GM21515 (cell line): ENCODE measurements at regions not wholly inside any gene's neighbourhood (a gene's known extent, or its start where the extent isn't known, plus 50 kb on each side); places are given as distances from the start of the nearest gene placed in this dataset.

Experiments
- ATAC-seq: cut with Tn5 transposase; IDR thresholded peaks from one replicate; pipeline ENCODE4 v1.9.1; 2021; ENCODE audit not compliant: unreplicated experiment

DNA sequence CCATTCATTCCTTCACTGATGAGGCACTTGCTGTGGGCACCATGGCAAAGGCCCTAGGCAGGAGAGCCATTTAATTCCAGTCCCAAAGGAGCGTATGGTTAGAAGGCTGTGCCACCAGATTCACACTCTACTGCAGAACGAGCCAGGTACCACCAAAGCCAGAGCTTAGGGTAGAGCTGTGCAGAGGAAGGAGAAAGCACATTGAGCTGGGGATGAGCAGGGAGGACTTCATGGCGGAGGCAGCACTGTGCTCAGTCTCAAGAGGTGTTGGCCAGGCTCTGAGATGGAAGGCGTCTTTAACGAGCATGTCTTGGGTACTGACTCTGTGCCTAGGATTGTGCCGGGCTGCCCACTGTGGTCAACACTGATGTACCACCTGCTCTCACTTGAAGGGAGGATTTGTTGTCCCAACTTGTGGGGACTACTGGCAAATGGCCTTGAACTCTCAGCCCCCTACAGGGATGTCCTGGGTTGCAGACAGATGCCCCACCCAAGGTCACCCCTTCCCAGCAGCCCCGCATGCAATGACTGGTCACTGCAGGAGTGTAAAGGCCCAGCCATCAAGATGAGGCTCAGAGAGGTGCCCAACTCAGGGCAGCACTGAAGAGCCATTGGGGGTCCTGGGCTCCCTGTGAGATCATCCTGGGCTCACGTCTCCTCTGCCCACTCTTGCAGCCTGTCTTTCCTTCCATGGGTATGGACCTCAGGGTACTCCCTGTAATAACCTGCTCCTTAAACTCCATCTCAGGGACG lies 251.4 kb downstream of the GLI2 start:
- ATAC-seq = no peak

DNA sequence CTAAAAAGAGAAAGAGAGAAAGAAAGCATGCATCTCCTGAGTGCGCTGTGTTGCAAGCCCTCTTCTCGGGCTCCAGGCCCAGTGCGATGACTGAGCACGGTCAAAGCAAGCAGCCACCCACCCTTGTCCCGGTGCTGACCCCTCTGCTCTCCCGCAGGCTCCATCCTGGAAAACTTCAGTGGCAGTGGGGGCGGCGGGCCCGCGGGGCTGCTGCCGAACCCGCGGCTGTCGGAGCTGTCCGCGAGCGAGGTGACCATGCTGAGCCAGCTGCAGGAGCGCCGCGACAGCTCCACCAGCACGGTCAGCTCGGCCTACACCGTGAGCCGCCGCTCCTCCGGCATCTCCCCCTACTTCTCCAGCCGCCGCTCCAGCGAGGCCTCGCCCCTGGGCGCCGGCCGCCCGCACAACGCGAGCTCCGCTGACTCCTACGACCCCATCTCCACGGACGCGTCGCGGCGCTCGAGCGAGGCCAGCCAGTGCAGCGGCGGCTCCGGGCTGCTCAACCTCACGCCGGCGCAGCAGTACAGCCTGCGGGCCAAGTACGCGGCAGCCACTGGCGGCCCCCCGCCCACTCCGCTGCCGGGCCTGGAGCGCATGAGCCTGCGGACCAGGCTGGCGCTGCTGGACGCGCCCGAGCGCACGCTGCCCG lies 252.5 kb downstream of the GLI2 start:
- no peak for ATAC-seq

DNA sequence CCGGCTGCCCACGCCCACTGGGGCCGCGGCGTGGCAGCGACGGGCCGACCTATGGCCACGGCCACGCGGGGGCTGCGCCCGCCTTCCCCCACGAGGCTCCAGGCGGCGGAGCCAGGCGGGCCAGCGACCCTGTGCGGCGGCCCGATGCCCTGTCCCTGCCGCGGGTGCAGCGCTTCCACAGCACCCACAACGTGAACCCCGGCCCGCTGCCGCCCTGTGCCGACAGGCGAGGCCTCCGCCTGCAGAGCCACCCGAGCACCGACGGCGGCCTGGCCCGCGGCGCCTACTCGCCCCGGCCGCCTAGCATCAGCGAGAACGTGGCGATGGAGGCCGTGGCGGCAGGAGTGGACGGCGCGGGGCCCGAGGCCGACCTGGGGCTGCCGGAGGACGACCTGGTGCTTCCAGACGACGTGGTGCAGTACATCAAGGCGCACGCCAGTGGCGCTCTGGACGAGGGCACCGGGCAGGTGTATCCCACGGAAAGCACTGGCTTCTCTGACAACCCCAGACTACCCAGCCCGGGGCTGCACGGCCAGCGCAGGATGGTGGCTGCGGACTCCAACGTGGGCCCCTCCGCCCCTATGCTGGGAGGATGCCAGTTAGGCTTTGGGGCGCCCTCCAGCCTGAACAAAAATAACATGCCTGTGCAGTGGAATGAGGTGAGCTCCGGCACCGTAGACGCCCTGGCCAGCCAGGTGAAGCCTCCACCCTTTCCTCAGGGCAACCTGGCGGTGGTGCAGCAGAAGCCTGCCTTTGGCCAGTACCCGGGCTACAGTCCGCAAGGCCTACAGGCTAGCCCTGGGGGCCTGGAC lies 253.2 kb downstream of the GLI2 start:
- no peak for ATAC-seq

DNA sequence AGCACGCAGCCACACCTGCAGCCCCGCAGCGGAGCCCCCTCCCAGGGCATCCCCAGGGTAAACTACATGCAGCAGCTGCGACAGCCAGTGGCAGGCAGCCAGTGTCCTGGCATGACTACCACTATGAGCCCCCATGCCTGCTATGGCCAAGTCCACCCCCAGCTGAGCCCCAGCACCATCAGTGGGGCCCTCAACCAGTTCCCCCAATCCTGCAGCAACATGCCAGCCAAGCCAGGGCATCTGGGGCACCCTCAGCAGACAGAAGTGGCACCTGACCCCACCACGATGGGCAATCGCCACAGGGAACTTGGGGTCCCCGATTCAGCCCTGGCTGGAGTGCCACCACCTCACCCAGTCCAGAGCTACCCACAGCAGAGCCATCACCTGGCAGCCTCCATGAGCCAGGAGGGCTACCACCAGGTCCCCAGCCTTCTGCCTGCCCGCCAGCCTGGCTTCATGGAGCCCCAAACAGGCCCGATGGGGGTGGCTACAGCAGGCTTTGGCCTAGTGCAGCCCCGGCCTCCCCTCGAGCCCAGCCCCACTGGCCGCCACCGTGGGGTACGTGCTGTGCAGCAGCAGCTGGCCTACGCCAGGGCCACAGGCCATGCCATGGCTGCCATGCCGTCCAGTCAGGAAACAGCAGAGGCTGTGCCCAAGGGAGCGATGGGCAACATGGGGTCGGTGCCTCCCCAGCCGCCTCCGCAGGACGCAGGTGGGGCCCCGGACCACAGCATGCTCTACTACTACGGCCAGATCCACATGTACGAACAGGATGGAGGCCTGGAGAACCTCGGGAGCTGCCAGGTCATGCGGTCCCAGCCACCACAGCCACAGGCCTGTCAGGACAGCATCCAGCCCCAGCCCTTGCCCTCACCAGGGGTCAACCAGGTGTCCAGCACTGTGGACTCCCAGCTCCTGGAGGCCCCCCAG lies 254.1 kb downstream of the GLI2 start:
- no peak for ATAC-seq

DNA sequence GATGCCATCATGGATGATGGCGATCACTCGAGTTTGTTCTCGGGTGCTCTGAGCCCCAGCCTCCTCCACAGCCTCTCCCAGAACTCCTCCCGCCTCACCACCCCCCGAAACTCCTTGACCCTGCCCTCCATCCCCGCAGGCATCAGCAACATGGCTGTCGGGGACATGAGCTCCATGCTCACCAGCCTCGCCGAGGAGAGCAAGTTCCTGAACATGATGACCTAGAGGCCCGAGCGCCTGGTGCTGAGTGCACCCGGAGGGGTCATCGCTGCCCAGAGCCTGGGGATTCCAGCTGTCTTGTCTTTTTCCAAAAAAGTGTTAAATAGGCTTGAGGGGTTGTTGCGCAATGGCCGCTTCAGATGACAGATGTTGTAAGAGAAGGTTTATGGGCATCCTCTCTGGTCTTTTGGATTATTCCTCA lies 254.8 kb downstream of the GLI2 start:
- ATAC-seq = no peak

DNA sequence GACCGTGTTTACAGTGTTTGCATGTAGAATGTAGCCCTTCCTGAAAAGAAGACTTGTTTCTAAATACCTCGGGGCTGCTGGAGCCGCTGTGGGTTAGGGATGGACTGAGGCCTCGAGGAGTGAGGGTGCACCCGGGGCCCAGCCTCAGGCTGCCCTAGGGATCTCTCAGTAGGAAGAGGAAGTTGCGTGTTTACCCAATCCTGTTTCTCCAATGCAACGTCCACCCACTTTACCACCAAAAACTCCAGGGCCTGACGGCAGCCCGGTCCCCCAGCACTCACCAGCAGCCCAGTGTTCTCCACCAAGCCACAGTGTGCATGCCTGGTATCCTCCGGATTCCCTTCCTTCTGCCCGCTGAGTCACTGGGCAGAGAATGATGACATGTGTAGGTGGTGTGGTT lies 255.8 kb downstream of the GLI2 start:
- ATAC-seq = no peak

DNA sequence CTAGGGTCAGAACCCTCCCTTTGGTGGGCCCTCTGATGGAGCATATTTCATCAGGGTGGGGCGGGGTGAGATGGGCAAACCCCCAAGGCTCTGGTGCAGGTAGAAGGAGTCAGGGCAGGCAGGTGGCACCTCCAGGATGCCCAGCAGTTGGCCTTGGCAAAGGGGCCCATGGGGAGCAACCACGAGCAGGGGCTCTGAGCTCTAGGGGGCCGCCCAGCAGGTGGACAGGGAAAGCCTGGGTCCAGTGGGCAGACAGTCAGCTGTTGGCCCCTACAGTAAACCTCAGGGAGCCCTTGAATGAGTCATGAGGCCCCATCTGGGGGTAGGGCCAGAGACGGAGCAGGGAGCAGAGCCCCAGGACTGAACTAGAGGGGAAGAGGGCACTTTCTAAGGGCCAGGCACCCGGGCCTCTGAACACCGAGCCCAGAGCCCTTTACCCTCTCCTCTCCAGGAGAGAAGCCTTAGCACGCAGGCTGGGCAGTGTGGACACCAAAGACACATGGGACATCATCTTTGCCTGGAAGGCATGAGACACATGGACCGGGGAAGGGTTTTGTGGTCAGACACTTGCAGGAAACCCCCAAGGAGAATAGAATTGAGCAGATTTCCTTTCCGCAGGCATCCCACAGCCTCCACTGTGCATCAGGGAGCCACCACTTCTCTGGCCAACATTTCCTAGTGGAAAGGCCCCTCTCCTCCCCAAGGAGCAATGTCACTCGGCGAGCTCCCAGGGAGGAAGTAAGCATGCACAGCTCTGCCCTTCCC lies 257.3 kb downstream of the GLI2 start:
- no peak for ATAC-seq

DNA sequence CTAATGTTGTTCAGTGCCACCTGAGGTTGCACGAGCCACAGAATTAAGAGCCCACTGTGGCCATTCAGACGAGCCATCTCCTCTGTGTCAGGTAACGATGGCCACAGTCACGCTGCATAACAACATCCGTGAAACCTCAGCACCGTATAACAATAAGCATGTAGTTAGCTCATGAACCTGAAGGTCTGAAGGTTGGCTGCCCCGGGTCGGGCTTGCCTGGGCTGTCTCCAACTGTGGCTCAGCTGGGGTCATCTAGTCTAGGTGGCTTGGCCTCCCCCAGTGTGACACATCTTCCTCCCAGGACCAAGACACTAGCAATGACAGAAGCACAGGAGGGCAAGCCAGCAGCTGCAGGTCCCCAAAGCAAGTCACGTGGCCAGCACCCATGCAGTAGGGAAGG lies 258.0 kb downstream of the GLI2 start:
- no peak for ATAC-seq

DNA sequence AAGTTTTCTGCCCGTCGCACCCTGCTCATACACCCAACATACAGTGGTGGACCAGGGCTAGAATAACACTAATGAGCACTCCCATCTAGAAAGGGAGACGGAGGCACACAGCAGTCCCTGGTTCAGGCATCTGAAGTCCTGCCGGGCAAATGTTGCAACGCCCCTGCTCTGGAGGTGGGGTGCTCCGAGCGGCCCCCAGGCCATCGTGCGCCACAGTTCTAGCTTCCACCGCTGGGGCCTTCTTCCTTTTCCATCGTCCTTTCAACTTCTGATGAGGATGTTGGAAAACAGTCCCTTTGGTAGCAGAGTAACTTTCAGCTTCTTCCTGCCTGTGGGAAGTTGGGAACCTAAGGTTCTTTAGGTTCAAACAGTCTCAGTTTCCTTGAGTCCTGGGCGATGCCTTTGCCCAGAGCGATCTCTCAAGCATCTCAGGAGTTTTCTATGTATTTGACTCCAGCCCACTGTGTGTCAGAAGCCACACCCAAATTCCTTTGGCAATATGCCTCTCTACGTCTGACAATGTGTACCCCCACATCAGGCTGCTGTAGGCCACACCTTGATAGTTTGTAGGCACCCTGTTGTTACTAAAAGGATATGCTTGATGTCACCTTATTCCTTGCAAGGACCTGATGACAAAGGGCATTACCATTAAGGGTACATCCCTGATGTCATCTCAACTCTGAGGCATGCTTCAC lies 258.8 kb downstream of the GLI2 start:
- ATAC-seq = no peak

DNA sequence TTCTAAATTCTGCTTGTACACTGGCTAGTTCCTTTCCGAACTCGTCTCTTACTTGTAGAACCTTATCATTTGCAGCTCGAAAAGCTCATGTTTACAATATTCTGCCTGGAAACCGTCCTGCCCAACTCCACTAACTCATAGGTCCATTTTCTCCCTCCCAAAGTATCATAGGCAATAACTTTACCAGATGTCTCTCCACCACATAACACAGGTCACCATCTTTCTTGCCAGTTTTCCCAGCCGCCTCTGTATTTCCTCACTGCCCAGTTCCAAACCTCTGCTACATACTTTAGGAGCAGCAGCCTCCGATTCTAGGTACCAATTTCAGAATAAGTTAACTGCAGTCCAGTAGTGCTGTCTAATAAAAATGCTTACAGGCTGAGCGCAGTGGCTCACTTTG lies 259.5 kb downstream of the GLI2 start:
- no peak for ATAC-seq

DNA sequence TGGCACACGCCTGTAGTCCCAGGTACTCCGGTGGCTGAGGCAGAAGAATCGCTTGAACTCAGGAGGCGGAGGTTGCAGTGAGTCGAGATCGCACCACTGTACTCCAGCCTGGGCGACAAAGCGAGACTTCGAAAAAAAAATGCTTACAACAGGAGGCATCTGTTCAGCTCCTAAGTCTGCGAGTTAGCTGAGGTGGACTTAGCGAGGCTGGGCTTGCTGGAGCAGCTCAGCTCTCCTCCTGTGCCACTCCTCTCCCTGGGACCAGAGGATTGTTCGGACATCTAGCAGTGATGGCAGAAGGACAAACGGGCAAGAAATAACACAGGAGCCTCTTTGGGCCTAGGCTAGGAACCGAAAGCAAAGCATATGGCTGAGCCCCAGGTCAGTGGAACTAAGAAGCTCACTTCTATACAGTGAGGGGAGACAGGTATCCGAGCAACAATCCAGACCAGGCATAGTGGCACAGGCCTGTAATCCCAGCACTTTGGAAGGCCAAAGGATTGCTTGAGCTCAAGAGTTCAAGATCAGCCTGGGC lies 260.1 kb downstream of the GLI2 start:
- ATAC-seq = no peak

DNA sequence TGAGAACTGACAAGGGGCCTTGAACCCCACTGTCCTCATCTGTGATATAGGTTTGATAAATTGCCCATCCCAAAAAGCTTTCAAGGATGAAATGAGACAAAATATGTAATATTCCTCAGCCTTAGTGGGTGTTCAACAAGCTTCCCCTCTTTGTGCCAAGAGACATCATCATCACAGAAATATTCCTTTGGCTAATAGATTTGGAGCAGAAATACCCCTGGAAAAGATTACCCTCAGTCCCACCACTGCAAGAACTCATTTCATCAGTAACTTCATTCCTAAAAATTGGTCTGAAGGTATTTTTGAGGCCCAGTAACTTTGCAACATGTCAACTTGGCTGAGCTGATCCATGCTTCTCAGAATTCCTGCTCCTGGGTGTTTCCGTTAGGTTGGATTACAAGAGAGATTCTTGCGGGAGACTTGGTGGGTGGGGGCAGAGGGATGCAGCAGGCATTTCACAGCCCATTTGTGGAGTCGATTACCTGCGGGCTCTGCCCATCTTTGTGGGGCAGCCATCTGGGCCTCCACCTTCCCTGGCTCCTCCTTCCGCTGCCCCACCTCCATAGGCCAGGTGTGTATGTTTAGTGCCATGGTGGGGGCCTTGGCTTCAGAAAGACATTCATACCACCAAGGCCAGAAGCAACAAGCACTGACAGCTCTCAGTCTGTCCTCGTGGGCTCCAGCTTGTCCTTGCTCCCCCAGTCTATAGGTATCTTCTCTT lies 263.9 kb downstream of the GLI2 start:
- no peak for ATAC-seq

DNA sequence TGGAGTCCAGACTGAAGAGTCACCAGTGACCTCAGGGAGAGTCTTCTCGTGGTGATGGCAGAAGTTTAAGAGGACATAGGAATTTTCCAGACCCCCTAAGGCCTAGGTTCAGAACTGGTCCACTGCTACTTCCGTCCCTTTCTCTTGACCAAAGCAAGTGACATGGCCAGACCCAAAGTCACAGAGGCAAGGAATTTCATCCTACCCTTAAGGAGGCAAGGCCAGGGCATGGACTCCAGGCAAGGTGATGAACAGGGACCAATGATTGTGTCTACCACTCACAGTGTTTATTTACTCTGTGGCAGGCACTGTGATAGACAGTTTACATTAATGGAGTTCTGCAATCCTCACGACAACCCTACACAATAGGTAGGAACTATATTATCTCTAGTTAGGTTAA lies 265.1 kb downstream of the GLI2 start:
- no peak for ATAC-seq

DNA sequence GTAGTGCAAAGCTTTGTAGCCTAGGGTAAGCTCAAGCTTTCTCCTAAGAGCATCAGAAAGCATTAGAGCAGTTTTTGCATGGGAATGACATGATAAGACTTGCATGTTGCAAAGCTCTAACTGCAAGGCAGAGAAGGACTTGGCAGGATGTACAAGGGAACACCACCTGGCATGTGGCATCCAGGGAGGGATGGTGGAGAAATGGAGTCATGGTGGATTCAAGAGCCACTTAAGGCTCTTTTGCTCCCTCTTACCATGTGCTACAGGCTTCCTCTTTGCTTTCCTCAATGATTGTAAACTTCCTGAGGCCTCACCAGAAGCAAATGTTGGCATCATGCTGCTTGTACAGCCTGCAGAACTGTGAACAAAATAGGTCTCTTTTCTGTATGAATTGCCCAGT lies 266.0 kb downstream of the GLI2 start:
- ATAC-seq = no peak

DNA sequence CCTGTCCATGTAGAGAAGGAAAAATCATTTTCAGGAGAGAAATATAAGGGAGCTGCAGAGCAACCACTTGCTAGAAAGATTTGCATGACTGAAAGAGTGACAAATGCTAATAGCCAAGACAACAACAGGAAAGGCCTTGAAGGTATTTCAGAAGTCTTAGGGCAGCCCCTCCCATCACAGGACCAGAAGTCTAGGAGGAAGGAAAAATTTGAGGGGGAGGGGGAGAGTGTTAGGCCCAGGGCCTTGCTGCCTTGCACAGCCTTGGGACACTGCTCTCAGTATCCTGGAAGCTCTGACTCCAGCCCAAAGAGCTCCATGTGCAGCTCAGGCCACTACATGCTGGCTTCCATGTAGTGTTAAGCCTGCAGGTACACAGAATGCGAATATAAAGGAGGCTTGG lies 266.9 kb downstream of the GLI2 start:
- ATAC-seq = no peak

DNA sequence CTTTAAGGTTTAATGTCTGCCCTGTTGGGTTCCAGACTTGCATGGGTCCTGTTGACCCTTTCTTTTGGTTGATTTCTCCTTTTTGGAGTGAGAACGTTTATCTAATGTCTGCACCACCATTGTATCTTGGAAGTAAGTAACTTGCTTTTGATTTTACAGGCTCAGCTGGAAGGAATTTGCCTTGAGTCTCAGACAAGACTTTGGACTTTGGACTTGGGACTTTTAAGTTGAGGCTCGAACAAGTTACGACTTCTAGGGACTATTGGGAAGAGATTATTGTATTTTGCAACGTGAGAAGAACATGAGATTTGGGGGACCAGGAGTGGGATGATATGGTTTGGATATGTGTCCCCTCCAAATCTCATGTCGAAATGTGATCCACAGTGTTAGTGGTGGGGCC lies 267.7 kb downstream of the GLI2 start:
- no peak for ATAC-seq

DNA sequence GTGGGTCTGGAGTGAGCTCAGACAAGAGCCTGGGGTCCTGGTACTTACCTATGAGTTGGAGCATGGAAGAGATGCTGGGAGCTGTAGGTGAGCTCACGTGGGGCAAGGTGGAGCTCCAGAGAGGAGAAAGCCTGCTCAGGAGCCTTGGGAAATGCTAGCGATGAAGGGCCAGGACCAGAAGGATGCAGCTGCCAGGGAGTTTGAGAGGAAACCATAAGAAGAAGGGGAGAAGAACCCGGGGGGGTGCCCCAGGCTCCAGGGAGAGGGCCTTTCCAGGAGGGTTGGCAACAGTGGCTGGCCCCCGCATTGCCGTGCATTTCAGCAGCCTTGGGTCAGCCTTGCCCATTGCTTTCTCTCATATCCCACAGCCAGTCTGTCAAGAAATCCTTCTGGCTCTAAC lies 268.7 kb downstream of the GLI2 start:
- no peak for ATAC-seq

DNA sequence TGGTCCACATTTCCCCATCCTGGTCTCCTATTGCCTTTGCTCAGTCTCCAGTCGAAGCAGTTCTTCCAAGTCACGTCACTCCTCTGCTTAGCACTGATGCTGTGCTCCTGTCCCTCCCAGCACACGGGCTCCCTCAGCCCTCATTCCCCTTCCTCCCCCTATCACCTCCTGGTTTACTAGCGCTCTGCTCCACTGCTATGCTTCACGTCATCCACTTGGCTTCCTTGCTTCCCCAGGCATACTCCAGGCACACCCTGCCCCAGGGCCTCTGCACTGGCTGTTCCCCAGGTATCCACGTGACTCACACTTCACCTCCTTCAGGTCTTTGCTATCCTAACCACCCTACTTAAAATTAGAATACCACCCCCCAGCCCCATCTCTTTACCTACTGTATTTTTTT lies 269.3 kb downstream of the GLI2 start:
- ATAC-seq = no peak

DNA sequence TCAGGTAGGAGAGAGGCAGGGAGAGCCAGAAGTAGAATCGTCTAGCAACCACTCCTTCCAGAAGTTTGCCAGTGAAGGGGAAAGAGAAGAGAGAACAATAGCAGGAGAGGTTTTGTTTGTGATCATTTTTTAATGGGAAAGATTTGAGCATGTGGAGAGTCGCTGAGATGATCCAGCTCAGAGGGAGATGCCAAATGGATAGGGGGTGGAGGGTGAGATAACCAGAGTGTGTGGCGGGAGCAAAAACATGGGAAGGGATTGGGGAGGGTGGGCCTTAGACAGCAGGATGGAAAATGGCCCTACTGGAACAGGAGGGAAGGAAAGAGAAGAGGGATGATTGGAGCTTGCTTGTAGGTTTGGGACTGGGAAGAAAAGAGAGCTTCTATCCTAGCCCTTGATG lies 269.8 kb downstream of the GLI2 start:
- ATAC-seq = no peak
